ENCODE measurements at regions not wholly inside any gene's neighbourhood (a gene's known extent, or its start where the extent isn't known, plus 50 kb on each side); places are given as distances from the start of the nearest gene placed in this dataset.
"Not testable (repeated sequence)": the region's sequence is repeated elsewhere in the genome, so short reads cannot be mapped to it uniquely, and the experiment has no call there.

- DNase-seq, result no peak
- no peaks in the 10 kb centered on the region for H3K9me3 ChIP-seq (replicated peaks in 1 of 3)
- H3K4me3 ChIP-seq, result no peak overlapping the region
- H3K36me3 ChIP-seq (replicated peaks in 1 of 2), result no peaks in the 10 kb centered on the region
- TF ChIP-seq POLR2A (IDR thresholded peaks at IDR 0.05), result no peak
- TF ChIP-seq, protein P1, sequence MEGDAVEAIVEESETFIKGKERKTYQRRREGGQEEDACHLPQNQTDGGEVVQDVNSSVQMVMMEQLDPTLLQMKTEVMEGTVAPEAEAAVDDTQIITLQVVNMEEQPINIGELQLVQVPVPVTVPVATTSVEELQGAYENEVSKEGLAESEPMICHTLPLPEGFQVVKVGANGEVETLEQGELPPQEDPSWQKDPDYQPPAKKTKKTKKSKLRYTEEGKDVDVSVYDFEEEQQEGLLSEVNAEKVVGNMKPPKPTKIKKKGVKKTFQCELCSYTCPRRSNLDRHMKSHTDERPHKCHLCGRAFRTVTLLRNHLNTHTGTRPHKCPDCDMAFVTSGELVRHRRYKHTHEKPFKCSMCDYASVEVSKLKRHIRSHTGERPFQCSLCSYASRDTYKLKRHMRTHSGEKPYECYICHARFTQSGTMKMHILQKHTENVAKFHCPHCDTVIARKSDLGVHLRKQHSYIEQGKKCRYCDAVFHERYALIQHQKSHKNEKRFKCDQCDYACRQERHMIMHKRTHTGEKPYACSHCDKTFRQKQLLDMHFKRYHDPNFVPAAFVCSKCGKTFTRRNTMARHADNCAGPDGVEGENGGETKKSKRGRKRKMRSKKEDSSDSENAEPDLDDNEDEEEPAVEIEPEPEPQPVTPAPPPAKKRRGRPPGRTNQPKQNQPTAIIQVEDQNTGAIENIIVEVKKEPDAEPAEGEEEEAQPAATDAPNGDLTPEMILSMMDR (IDR thresholded peaks at IDR 0.05), result no peak
- 47 to 59% (median 55%) methylated on average over 2 of the region's 2 CpGs for WGBS, 4 donors
- H3K4me1 ChIP-seq (replicated peaks in 1 of 2), result no peaks in the 10 kb centered on the region
- no peak overlapping the region for H3K27ac ChIP-seq
- intact Hi-C loops (cut with DNase I), result no loop called here
- no peaks in the 10 kb centered on the region for H3K27me3 ChIP-seq
These were observed 117.1 kb downstream of the ZNF281 start for GRCh38 chr1:200292699-200293098.

GRCh38 chr1:200291106-200291505 lies 118.7 kb downstream of the ZNF281 start:
- intact Hi-C loops (cut with DNase I), result no loop called here
- Histone ChIP-seq H3K27ac (no peak overlapping the region), H3K27me3 (no peaks in the 10 kb centered on the region), H3K4me3 (no peak overlapping the region), H3K4me1 (replicated peaks in 1 of 2) (no peaks in the 10 kb centered on the region), H3K36me3 (replicated peaks in 1 of 2) (no peaks in the 10 kb centered on the region), H3K9me3 (replicated peaks in 1 of 3) (no peaks in the 10 kb centered on the region)
- DNase-seq, result no peak
- TF ChIP-seq POLR2A (IDR thresholded peaks at IDR 0.05), result no peak
- TF ChIP-seq, protein P1 (IDR thresholded peaks at IDR 0.05), result no peak
- 43 to 63% (median 52%) methylated on average over 2 of the region's 2 CpGs for WGBS, 4 donors

DNA sequence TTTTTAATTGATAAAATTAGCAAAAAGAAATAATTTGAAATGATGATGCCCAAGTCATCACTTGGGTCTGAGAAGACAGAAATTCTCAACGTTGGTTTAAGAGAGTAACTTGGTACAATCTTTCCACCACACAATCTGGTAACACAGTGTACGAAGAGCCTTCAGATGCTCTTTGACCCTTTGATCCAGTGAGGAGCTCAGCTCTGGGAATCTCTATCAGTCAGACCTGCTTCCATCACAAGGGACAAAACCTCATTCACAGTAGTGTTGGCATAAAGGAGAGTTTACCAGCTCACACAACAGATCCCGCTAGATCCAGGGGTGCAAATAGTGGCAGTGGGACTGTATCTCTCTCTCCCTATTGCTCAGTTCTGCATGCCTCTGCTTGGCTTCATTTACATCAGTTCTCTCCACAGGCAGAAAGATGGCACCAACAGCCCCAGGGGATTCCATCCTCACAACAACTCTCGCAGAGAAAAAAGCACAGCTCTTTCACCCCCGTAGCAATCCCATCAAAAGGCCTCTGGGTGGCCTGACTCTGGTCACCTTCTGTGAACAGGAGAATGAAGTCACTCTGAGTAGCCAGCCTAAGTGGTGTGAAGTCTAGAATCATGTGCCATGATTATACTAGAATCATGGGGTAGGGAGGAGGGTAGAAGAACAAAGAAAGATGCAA lies 119.7 kb downstream of the ZNF281 start:
- Histone ChIP-seq H3K27ac (no peak overlapping the region), H3K4me1 (replicated peaks in 1 of 2) (no peaks in the 10 kb centered on the region), H3K36me3 (replicated peaks in 1 of 2) (no peaks in the 10 kb centered on the region), H3K9me3 (replicated peaks in 1 of 3) (no peaks in the 10 kb centered on the region), H3K27me3 (no peaks in the 10 kb centered on the region), H3K4me3 (no peak overlapping the region)
- TF ChIP-seq, protein P1 (IDR thresholded peaks at IDR 0.05), result no peak
- no peak for TF ChIP-seq POLR2A (IDR thresholded peaks at IDR 0.05)
- DNase-seq, result no peak
- intact Hi-C loops (cut with DNase I), result no loop called here
- WGBS, 4 donors, result 50 to 60% (median 59%) methylated on average over 5 of the region's 5 CpGs

GRCh38 chr1:200288226-200288625 lies 121.6 kb downstream of the ZNF281 start:
- H3K9me3 ChIP-seq (replicated peaks in 1 of 3), result no peaks in the 10 kb centered on the region
- no peaks in the 10 kb centered on the region for H3K4me1 ChIP-seq (replicated peaks in 1 of 2)
- 80 to 95% (median 88%) methylated on average over 5 of the region's 5 CpGs for WGBS, 4 donors
- H3K27ac ChIP-seq, result no peak overlapping the region
- no peak overlapping the region for H3K4me3 ChIP-seq
- H3K36me3 ChIP-seq (replicated peaks in 1 of 2), result no peaks in the 10 kb centered on the region
- no peak for DNase-seq
- no peaks in the 10 kb centered on the region for H3K27me3 ChIP-seq
- intact Hi-C loops (cut with DNase I), result loop anchor here in 1 of 2 donors (10.0 kb wide), 1 partner anchor 197 kb away; no protein-coding TSS in a partner anchor
- TF ChIP-seq, protein P1 (IDR thresholded peaks at IDR 0.05), result no peak
- TF ChIP-seq POLR2A (IDR thresholded peaks at IDR 0.05), result no peak

DNA sequence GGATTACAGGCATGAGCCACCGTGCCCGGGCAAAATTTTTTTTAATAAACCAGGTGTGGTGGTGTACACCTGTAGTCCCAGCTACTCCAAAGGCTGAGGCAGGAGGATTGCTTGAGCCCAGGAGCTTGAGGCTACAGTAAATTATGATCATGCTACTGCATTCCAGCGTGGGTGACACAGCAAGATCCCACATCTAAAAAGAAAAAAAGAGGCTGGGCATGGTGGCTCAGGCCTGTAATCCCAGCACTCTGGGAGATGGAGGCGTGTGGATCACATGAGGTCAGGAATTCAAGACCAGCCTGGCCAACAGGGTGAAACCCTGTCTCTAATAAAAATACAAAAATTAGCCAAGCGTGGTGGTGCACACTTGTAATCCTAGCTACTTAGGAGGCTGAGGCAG lies 125.6 kb downstream of the ZNF281 start:
- not testable (repeated sequence) for H3K36me3 ChIP-seq (replicated peaks in 1 of 2); H3K27me3 ChIP-seq; H3K27ac ChIP-seq; DNase-seq; H3K4me1 ChIP-seq (replicated peaks in 1 of 2); H3K9me3 ChIP-seq (replicated peaks in 1 of 3); H3K4me3 ChIP-seq
- 86 to 90% (median 88%) methylated on average over 4 to 5 of the region's 5 CpGs for WGBS, 4 donors
- intact Hi-C loops (cut with DNase I), result loop anchor here (5.0 to 10.0 kb wide), 2 partner anchors 201 to 203 kb away; no protein-coding TSS in a partner anchor
